GM12874 (cell line): ENCODE measurements at regions not wholly inside any gene's neighbourhood (a gene's known extent, or its start where the extent isn't known, plus 50 kb on each side); places are given as distances from the start of the nearest gene placed in this dataset.

Experiments used
- TF ChIP-seq, protein P1 (sequence below): IDR thresholded peaks from 2 replicates; pipeline ENCODE4 v1.5.1; 2011; ENCODE audit warnings: low read depth, mild to moderate bottlenecking, control low read depth, low read length, moderate library complexity; ENCODE audit not compliant: insufficient read depth

DNA sequence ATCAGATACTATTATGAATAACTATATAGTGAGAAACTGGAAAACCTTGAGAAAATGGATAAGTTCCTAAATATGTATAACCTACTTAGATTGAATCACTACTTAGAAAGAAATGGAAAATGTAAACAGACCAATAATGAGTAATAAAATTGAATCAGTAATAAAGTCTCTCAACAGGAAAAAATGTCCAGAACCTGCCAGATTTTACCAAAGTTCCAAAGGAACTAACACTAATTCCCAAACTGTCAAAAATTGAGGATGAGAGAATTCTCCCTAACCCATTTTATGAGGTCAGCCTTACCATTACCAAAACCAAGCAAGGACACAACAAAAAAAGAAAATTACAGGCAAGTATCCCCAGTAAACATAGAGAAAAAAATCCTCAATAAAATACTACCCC lies 272.0 kb downstream of the RPAP3 start:
- TF ChIP-seq, protein P1, sequence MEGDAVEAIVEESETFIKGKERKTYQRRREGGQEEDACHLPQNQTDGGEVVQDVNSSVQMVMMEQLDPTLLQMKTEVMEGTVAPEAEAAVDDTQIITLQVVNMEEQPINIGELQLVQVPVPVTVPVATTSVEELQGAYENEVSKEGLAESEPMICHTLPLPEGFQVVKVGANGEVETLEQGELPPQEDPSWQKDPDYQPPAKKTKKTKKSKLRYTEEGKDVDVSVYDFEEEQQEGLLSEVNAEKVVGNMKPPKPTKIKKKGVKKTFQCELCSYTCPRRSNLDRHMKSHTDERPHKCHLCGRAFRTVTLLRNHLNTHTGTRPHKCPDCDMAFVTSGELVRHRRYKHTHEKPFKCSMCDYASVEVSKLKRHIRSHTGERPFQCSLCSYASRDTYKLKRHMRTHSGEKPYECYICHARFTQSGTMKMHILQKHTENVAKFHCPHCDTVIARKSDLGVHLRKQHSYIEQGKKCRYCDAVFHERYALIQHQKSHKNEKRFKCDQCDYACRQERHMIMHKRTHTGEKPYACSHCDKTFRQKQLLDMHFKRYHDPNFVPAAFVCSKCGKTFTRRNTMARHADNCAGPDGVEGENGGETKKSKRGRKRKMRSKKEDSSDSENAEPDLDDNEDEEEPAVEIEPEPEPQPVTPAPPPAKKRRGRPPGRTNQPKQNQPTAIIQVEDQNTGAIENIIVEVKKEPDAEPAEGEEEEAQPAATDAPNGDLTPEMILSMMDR: no peak

DNA sequence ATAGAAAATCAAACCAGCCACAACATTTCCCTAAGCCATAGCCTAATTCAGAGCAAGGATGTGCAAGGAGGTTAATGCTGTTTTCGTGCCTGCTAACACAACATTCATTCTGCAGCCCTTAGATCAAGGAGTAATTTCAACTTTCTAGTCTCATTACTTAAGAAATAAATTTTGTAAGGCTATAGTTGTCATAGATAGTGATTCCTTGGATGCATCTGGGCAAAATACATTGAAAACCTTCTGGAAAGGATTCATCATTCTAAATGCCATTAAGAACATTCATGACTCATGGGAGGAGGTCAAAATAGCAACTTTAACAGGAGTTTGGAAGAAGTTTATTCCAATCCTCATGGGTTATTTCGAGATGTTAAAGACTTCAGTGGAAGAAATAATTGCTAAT lies 283.2 kb downstream of the RPAP3 start:
- TF ChIP-seq, protein P1: no peak

DNA sequence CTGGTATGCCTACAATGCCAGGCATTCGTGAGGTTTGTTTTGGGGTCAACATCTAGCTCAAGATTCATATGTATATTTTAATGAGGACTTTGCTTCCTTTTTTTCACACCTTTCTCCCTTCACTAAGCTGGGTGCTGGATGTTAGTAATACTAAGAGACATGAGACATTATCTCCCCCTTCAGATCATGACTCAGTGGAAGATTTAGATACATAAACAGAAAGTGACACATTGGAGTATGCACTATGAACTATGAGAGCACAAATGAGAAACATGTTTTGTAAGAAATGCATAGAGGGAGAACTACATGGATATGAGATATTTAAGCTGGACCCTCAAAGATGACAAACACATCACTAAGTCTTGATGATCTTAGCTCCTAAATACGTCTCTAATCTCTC lies 286.3 kb downstream of the RPAP3 start:
- TF ChIP-seq, protein P1: no peak

GRCh38 chr12:47417955-47418354 lies 287.9 kb downstream of the RPAP3 start:
- TF ChIP-seq, protein P1: no peak

DNA sequence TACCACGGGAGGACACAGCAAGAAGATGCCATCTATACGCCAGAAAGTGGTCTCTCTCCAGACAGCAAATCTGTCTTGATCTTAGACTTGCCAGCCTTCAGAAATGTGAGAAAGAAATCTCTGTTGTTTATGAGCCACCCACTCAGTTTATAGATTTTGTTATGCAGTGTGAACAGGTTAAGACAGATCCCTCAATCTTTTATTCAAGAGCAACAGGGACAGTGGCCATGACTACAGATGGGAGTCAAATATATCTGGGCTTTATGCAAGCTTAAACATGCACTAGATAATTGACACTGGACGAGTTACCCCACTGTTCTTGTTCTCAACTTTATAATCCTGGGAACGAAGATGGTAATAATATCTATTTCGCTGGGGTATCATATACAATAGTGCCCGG lies 288.7 kb downstream of the RPAP3 start:
- TF ChIP-seq, protein P1: no peak

DNA sequence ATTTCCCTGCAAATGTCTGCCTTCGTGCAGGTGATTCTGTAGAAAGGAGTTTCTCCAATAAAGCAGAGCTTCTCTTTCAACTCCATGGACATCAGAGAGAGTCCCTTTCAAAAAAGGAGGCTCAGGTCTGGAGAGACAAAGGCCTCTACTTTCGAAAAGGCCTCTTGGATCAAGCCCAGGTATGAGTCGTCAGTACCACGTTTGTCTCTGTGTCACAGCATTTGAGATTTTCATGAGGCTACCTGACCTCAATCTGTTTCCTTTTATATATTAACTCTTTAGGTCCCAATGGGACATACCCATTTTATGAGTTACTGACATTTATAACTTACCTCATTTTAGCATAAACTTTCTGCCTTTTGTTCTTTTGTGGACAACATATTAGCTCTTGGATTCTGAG lies 290.8 kb downstream of the RPAP3 start:
- TF ChIP-seq, protein P1: no peak

DNA sequence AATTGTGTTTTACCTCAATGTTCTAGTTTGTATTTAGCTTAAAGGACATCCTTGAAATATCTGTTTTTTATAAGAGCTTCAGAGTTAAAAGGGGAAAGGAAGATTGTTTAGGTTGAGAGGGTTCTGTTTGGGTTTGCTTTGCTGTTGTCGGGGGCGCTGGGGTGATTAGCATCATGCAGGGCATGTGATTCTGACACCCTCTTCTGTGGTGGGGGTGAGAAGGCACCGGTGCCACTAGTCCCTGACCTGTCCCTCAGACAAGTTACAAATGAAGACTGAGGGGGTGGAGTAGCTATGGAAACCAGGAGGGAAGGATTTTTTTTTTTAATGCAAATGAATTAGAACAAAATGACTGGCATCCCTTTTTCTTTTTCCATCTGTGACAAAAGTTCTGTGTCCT lies 291.3 kb downstream of the RPAP3 start:
- TF ChIP-seq, protein P1: no peak

GRCh38 chr12:47413806-47414205 lies 292.0 kb downstream of the RPAP3 start:
- TF ChIP-seq, protein P1: no peak
